IMR-90 (cell line): ENCODE measurements at regions not wholly inside any gene's neighbourhood (a gene's known extent, or its start where the extent isn't known, plus 50 kb on each side); places are given as distances from the start of the nearest gene placed in this dataset.
"Not testable (repeated sequence)": the region's sequence is repeated elsewhere in the genome, so short reads cannot be mapped to it uniquely, and the experiment has no call there.

Experiments used
- ATAC-seq: fragments of 200-7000 bp; cut with Tn5 transposase; 2 replicates; pipeline ENCODE4 v1.9.1; 2020; ENCODE audit warnings: low read depth, mild to moderate bottlenecking, moderate library complexity
- BruUV-seq: library from RNA; stranded (reverse); fragments of 400-500 nt; replicated peaks from 2 replicates; lab custom pipeline; 2021; lab: Mats Ljungman, UMichigan
- CTCF ChIA-PET: fragments of 300-600 bp; formaldehyde crosslinking; extraction: SDS; loops from one replicate; lab custom pipeline; 2021; ENCODE audit warnings: antibody characterized with exemption; lab: Yijun Ruan, JAX
- POLR2A ChIA-PET: fragments of 300-600 bp; sonication (Branson Sonifier 250); formaldehyde crosslinking; loops from one replicate; lab custom pipeline; 2022; ENCODE audit warnings: antibody characterized with exemption; ENCODE audit not compliant: unreplicated experiment; lab: Charles Lee
- DNase-seq: peaks from one replicate; pipeline ENCODE4 v3.0.0; 2013
- H2AFZ ChIP-seq: replicated peaks from 2 replicates; pipeline ENCODE3; 2013; ENCODE audit warnings: low read length, mild to moderate bottlenecking; ENCODE audit not compliant: poor library complexity
- H2AK5ac ChIP-seq: 2 replicates; pipeline ENCODE4 v1.6.1; 2013; ENCODE audit warnings: low read depth, low read length, inconsistent platforms
- H2AK9ac ChIP-seq: replicated peaks from 2 replicates; pipeline ENCODE3; 2013; ENCODE audit warnings: mild to moderate bottlenecking, low read depth, low read length, moderate library complexity; ENCODE audit not compliant: poor library complexity
- H2BK120ac ChIP-seq: 2 replicates; pipeline ENCODE4 v1.6.1; 2013; ENCODE audit warnings: low read depth, low read length, inconsistent platforms
- H2BK15ac ChIP-seq: 3 replicates; pipeline ENCODE4 v1.6.1; 2013; ENCODE audit warnings: low read depth, low read length, inconsistent platforms
- H2BK20ac ChIP-seq: 2 replicates; pipeline ENCODE4 v1.6.1; 2013; ENCODE audit warnings: low read depth, mild to moderate bottlenecking, inconsistent platforms, low read length, moderate library complexity
- H2BK5ac ChIP-seq: 2 replicates; pipeline ENCODE4 v1.6.1; 2013; ENCODE audit warnings: mild to moderate bottlenecking, low read depth, low read length, inconsistent platforms; ENCODE audit not compliant: poor library complexity, severe bottlenecking
- H3K14ac ChIP-seq: replicated peaks from 2 replicates; pipeline ENCODE4 v1.6.1; 2013; ENCODE audit warnings: low read depth, low read length, inconsistent platforms
- H3K18ac ChIP-seq: 2 replicates; pipeline ENCODE4 v1.6.1; 2013; ENCODE audit warnings: low read depth, low read length, control low read depth
- H3K23ac ChIP-seq: 2 replicates; pipeline ENCODE4 v1.6.1; 2013; ENCODE audit warnings: low read depth, low read length, inconsistent platforms
- H3K27ac ChIP-seq: 2 replicates; pipeline ENCODE4 v1.5.1; 2013; ENCODE audit warnings: mild to moderate bottlenecking, control low read depth, low read length; ENCODE audit not compliant: insufficient read depth
- H3K27me3 ChIP-seq: 2 replicates; pipeline ENCODE4 v1.6.1; 2013; ENCODE audit warnings: low read length; ENCODE audit not compliant: control insufficient read depth, insufficient read depth
- H3K36me3 ChIP-seq: 2 replicates; pipeline ENCODE4 v1.6.1; 2013; ENCODE audit warnings: low read length, mixed read lengths; ENCODE audit not compliant: control insufficient read depth, insufficient read depth
- H3K4ac ChIP-seq: 2 replicates; pipeline ENCODE4 v1.6.1; 2013; ENCODE audit warnings: low read depth, low read length, inconsistent platforms
- H3K4me1 ChIP-seq: 2 replicates; pipeline ENCODE4 v1.6.1; 2013; ENCODE audit warnings: low read length, mixed read lengths; ENCODE audit not compliant: control insufficient read depth, insufficient read depth
- H3K4me2 ChIP-seq: 2 replicates; pipeline ENCODE4 v1.6.1; 2013; ENCODE audit warnings: low read depth, mild to moderate bottlenecking, control low read depth, low read length, moderate library complexity
- H3K4me3 ChIP-seq: 2 replicates; pipeline ENCODE4 v1.5.1; 2013; ENCODE audit warnings: low read depth, mild to moderate bottlenecking, control low read depth, low read length, moderate library complexity; ENCODE audit not compliant: insufficient read depth
- H3K56ac ChIP-seq: 2 replicates; pipeline ENCODE4 v1.6.1; 2013; ENCODE audit warnings: low read length, inconsistent platforms; ENCODE audit not compliant: insufficient read depth; ENCODE audit errors: extremely low read depth
- H3K79me1 ChIP-seq, 2 experiments: 2 replicates each; pipeline ENCODE4 v1.6.1; 2013; ENCODE audit warnings: low read length in 2 of 2, inconsistent platforms in 1 of 2, low read depth in 1 of 2
- H3K9ac ChIP-seq: 2 replicates; pipeline ENCODE4 v1.6.1; 2013; ENCODE audit warnings: low read depth, low read length, control low read depth
- H3K9me1 ChIP-seq: 2 replicates; pipeline ENCODE4 v1.6.1; 2013; ENCODE audit warnings: low read length, inconsistent platforms; ENCODE audit not compliant: insufficient read depth
- H3K9me3 ChIP-seq: 2 replicates; pipeline ENCODE4 v1.6.1; 2013; ENCODE audit warnings: low read length; ENCODE audit not compliant: control insufficient read depth, insufficient read depth
- H4K20me1 ChIP-seq: 2 replicates; pipeline ENCODE4 v1.6.1; 2013; ENCODE audit warnings: low read length, inconsistent platforms; ENCODE audit not compliant: insufficient read depth
- H4K5ac ChIP-seq: 2 replicates; pipeline ENCODE4 v1.6.1; 2013; ENCODE audit warnings: mild to moderate bottlenecking, low read depth, low read length, control low read depth
- H4K8ac ChIP-seq, 2 experiments: 2 replicates each; pipeline ENCODE4 v1.6.1; 2013; ENCODE audit warnings: low read depth in 2 of 2, low read length in 2 of 2, control low read depth in 1 of 2, inconsistent platforms in 1 of 2
- H4K91ac ChIP-seq: 2 replicates; pipeline ENCODE4 v1.6.1; 2013; ENCODE audit warnings: low read depth, low read length, inconsistent platforms; ENCODE audit not compliant: insufficient read depth
- WGBS, 2 experiments: methylation state at CpG; one replicate each; pipeline versions ENCODE4 v1.1.5 to v1.1.7; 2013; ENCODE audit warnings: missing lambda C conversion rate in 2 of 2; ENCODE audit not compliant: insufficient read length in 1 of 2; ENCODE audit errors: extremely low coverage in 2 of 2; 5-methylcytosine and 5-hydroxymethylcytosine counted together
- dilution Hi-C: fragments of 300-500 bp; cut with HindIII; formaldehyde crosslinking; loops from one replicate; pipeline ENCODE4 v1.14.3; 2018; ENCODE audit warnings: low sequenced_read_pairs; ENCODE audit not compliant: unreplicated experiment
- in situ Hi-C: fragments of 300-500 bp; cut with MboI; formaldehyde crosslinking; loops from 3 replicates; pipeline ENCODE4 v1.14.3; 2019; ENCODE audit warnings: low sequenced_read_pairs, inconsistent platforms, mixed read lengths
- intact Hi-C: fragments of 100-400 bp; cut with micrococcal nuclease; formaldehyde crosslinking; loops from 2 replicates; pipeline ENCODE4 v1.10.0; 2022

- H2BK5ac ChIP-seq, H3K4me2 ChIP-seq, BruUV-seq, CTCF ChIA-PET, H3K4me3 ChIP-seq, H3K4me1 ChIP-seq, H3K27ac ChIP-seq, H3K9me3 ChIP-seq, H3K56ac ChIP-seq, H2BK120ac ChIP-seq, H2AK5ac ChIP-seq, H3K9me1 ChIP-seq, H2AK9ac ChIP-seq, H3K79me1 ChIP-seq, H4K91ac ChIP-seq, H4K20me1 ChIP-seq, dilution Hi-C loops, H3K18ac ChIP-seq, ATAC-seq, H3K23ac ChIP-seq, H2AFZ ChIP-seq, intact Hi-C loops, in situ Hi-C loops, H4K8ac ChIP-seq, DNase-seq, H3K27me3 ChIP-seq, H2BK20ac ChIP-seq, H3K4ac ChIP-seq, H3K14ac ChIP-seq, H2BK15ac ChIP-seq, H3K9ac ChIP-seq, H4K5ac ChIP-seq, POLR2A ChIA-PET, H3K36me3 ChIP-seq: not testable (repeated sequence)
- no CpG with 5 or more reads among the region's 11 CpGs for WGBS, 2 experiments
Measured at GRCh38 chr21:6133373-6133772, 4388.0 kb upstream of the TPTE start.

DNA sequence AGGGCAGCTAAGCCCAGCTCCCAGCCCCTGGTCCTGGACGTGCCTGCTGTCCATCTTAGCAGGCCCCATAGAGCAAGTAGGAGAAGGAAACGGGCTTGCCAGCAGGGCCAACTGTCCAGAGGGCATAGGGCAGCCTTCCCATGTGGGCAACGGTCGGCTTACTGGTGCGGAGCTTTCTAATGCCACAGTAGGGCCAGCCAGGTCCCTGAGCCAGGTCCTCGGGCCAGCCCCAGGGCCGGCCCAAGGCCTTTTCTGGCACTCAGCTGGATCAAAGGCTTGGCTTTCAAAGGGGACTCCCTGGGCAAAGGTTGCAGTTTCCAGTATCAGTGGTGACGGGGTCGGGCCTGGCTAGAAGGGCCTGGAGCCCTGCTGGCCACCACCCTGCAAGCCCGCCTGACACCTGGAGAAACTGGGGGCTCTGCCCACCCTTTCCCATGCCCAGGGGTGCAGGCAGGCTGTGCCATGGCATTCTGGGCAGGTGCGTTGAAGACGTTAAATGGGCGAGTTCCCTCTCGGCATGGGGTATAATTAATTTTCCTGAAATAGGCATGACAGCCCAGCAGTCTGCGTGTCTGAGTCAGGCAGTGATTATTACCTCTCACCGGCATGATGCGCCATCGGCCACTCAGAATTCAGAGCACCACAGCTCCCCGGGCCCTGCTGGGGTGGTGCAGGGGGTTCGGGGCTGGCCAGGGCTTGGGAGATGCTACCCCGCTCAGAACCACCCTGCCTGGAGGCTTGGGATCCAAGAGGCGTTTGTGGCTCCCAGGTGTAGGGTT, 4387.3 kb upstream of the TPTE start:
- H2AFZ ChIP-seq, H4K8ac ChIP-seq, CTCF ChIA-PET, H2AK5ac ChIP-seq, H4K5ac ChIP-seq, H2BK120ac ChIP-seq, in situ Hi-C loops, H2BK20ac ChIP-seq, H3K9me1 ChIP-seq, H3K4me3 ChIP-seq, H3K27me3 ChIP-seq, H3K14ac ChIP-seq, H3K9me3 ChIP-seq, BruUV-seq, H4K91ac ChIP-seq, H3K36me3 ChIP-seq, H3K27ac ChIP-seq, H2BK5ac ChIP-seq, H3K23ac ChIP-seq, H3K79me1 ChIP-seq, H3K4me2 ChIP-seq, intact Hi-C loops, H3K9ac ChIP-seq, H4K20me1 ChIP-seq, H3K4ac ChIP-seq, POLR2A ChIA-PET, H2BK15ac ChIP-seq, DNase-seq, ATAC-seq, H2AK9ac ChIP-seq, H3K4me1 ChIP-seq, H3K56ac ChIP-seq, H3K18ac ChIP-seq, dilution Hi-C loops: not testable (repeated sequence)
- no CpG with 5 or more reads among the region's 22 CpGs for WGBS, 2 experiments
